ENCODE measurements at regions not wholly inside any gene's neighbourhood (a gene's known extent, or its start where the extent isn't known, plus 50 kb on each side); places are given as distances from the start of the nearest gene placed in this dataset.

DNA sequence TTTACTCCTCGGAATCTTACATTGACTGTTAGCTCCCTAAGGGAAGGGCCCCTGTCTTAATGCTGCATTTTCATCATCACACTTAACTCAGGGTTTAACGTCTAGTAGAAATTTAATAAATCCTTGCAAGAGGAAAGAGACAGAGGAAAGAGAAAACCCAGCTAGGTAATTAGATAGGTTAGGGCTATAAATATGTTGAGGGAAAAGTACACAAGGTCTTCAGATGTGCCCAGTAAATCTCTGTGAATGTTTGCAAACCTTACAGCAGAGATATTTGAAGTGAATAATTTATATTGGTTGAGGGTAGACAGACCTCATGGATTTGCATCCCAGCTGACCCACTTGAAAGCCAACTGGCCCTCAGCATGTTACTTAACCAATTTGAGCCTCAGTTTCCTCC lies 315.5 kb upstream of the NPVF start:
- Mint-ChIP-seq H3K36me3 (ENCODE audit: low read depth) (no peaks in the 10 kb centered on the region), H3K4me1 (ENCODE audit: low read depth) (peaks cover 6% of the 10 kb centered on the region), H3K27me3 (ENCODE audit: low read depth) (no peaks in the 10 kb centered on the region), H3K27ac (no peak overlapping the region), H3K9me3 (no peaks in the 10 kb centered on the region), H3K4me3 (no peak overlapping the region)
- CTCF ChIA-PET, result interaction anchor here (1.0 kb wide), 1 partner anchor 288 kb away, joined by 3 read pairs; no protein-coding TSS in a partner anchor
- no peak for DNase-seq
- intact Hi-C loops (cut with micrococcal nuclease), result no loop called here

DNA sequence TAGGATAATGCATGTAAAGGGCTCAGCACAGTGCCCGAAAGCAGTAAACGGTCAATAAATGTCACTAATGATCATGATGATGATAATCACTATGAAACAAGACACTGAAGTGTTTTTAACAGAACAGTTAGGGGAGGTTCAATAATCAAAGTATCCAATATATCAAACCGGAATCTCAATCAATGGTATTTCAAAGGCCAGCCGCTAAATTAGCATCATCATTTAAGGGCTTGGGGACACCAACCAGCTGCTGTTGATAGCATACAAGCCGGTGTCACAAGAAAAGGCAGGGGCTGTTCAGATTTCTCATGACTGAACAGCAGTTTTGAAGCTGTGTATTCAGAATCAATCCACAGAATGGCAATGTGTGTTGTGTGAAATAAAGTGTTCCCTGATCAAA lies 316.0 kb upstream of the NPVF start:
- H3K9me3 Mint-ChIP-seq, result no peaks in the 10 kb centered on the region
- no peak overlapping the region for H3K4me3 Mint-ChIP-seq
- peaks cover 3% of the 10 kb centered on the region for H3K4me1 Mint-ChIP-seq (ENCODE audit: low read depth)
- no peaks in the 10 kb centered on the region for H3K36me3 Mint-ChIP-seq (ENCODE audit: low read depth)
- CTCF ChIA-PET, result interaction anchor here (1.0 kb wide), 1 partner anchor 289 kb away, joined by 3 read pairs; no protein-coding TSS in a partner anchor
- DNase-seq, result no peak
- no peak overlapping the region for H3K27ac Mint-ChIP-seq
- H3K27me3 Mint-ChIP-seq (ENCODE audit: low read depth), result no peaks in the 10 kb centered on the region
- intact Hi-C loops (cut with micrococcal nuclease), result no loop called here

DNA sequence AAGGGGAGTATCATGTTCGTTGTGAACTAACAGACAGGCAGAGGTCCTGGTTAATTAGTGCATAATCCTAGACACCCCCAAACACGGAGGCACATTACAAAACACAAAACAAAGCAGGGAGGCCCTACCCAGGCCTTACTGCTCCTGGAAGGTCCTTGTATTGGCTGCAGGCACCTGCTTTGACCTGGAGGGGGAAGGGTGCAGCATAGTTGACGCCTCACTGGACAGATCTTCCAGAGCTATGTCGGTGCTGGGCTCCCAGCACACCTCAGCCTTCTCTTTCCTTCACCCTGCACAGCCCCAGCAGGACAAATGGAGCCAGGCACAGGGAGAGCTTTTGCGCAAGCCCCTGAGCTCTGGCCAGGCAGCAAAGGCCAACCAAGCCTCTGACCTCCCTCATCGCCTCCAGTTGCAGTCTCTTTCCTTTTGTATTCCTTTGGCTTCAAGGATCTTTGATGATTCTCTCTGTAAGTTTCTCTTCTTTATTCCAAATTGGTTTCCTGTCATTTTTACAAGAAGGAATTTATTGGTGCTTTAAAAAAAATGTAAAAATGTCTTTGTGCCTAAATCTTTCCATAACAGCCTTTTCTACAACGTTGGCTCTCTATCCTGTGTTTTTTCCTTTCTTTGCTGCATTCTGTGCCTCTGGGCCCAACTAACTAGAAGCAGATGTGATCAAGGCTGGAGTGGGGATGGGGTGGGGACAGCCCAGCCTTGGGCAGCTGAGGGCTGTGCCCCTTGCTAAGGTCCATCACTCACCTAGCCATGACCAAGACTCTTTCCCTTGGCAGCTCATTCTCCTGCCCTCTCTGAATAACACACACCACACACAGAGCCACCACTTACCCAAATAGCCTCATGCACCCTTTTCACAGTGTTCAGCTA lies 317.1 kb upstream of the NPVF start:
- Mint-ChIP-seq H3K4me1 (ENCODE audit: low read depth) (peaks cover 3% of the 10 kb centered on the region), H3K36me3 (ENCODE audit: low read depth) (no peaks in the 10 kb centered on the region), H3K4me3 (no peak overlapping the region), H3K27ac (no peak overlapping the region), H3K9me3 (no peaks in the 10 kb centered on the region), H3K27me3 (ENCODE audit: low read depth) (no peaks in the 10 kb centered on the region)
- no peak for DNase-seq
- CTCF ChIA-PET, result interaction anchor here (1.5 kb wide), 1 partner anchor 20 kb away, joined by 3 read pairs; no protein-coding TSS in a partner anchor
- intact Hi-C loops (cut with micrococcal nuclease), result no loop called here

DNA sequence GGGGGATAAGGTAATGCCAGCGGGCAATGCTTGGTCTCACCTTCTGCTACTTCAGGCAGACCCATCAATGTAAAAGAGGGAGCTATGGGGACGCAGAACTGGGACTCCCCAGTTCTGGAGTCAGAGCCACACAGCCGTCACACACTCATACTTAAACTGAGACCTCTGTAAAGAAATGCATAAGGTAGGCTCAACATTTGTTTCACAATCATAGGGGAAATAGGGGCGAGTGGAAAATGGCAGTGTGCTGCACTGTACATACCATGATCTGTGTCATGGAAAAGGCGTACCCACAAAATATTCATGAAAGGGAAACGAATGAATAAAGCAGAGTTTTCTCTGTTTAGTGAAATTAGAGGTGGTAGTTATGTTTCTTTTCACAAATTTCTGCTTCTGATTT lies 318.0 kb upstream of the NPVF start:
- peaks cover 3% of the 10 kb centered on the region for H3K4me1 Mint-ChIP-seq (ENCODE audit: low read depth)
- no peaks in the 10 kb centered on the region for H3K36me3 Mint-ChIP-seq (ENCODE audit: low read depth)
- CTCF ChIA-PET, result interaction anchor here (1.5 kb wide), 1 partner anchor 19 kb away, joined by 3 read pairs; no protein-coding TSS in a partner anchor
- H3K4me3 Mint-ChIP-seq, result no peak overlapping the region
- intact Hi-C loops (cut with micrococcal nuclease), result no loop called here
- H3K27me3 Mint-ChIP-seq (ENCODE audit: low read depth), result peaks cover 3% of the 10 kb centered on the region
- no peaks in the 10 kb centered on the region for H3K9me3 Mint-ChIP-seq
- DNase-seq, result no peak
- no peak overlapping the region for H3K27ac Mint-ChIP-seq

DNA sequence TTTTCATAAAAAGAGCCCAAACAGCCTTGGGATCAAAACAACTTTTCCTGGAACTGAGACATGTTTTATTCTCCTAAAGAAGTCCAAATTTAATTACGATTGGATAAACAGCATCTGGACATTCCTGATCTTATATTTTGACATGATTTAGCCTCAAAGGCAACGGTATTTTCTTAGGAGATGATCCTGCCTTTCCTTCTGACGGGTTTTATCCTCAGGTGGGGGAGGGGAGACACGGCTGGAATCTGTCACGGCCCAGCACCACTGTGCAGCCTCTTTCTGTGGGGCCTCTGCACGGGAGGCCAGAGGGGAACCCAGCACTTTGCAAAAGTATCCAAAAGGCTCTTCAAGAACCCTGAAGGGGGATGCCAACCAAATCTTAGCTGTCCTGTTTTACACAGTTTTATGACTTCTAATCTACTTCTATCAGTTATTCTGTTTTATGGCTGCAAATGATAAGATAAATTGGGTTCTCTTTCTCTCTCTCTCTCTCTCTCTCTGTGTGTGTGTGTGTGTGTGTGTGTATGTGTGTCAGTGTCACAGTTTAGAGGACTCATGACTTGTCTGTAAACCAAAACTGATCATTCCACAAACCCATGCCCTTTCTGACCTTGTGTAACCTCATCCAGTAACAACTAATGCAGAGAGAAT lies 321.1 kb upstream of the NPVF start:
- CTCF ChIA-PET, result no interaction called here
- H3K4me3 Mint-ChIP-seq, result no peak overlapping the region
- H3K27ac Mint-ChIP-seq, result no peak overlapping the region
- DNase-seq, result no peak
- H3K36me3 Mint-ChIP-seq (ENCODE audit: low read depth), result no peaks in the 10 kb centered on the region
- intact Hi-C loops (cut with micrococcal nuclease), result no loop called here
- H3K27me3 Mint-ChIP-seq (ENCODE audit: low read depth), result peaks cover 5% of the 10 kb centered on the region
- no peaks in the 10 kb centered on the region for H3K9me3 Mint-ChIP-seq
- peaks cover 3% of the 10 kb centered on the region for H3K4me1 Mint-ChIP-seq (ENCODE audit: low read depth)

DNA sequence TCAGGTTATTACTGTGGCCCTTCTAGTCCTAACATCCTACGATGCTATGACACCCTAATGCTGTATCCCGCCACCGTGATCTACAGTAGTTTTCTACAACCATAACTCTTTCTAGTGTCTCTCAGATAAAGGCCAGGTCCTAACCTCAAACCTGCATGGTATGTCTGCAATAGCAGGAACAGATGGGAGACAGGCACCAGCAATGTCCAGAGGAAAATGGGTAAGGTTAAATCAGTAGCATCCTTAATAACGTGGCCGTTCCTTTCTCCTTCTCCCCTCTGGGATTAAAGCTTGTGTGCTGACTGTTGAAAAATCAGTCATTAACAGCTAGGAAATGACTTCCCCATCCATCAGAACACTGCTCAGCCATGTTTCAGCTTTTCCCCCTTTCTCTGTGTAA lies 321.9 kb upstream of the NPVF start:
- Mint-ChIP-seq H3K4me1 (ENCODE audit: low read depth) (peaks cover 3% of the 10 kb centered on the region), H3K9me3 (no peaks in the 10 kb centered on the region), H3K27ac (no peak overlapping the region), H3K4me3 (no peak overlapping the region), H3K27me3 (ENCODE audit: low read depth) (peaks cover 5% of the 10 kb centered on the region), H3K36me3 (ENCODE audit: low read depth) (no peaks in the 10 kb centered on the region)
- CTCF ChIA-PET, result no interaction called here
- DNase-seq, result no peak
- intact Hi-C loops (cut with micrococcal nuclease), result no loop called here

DNA sequence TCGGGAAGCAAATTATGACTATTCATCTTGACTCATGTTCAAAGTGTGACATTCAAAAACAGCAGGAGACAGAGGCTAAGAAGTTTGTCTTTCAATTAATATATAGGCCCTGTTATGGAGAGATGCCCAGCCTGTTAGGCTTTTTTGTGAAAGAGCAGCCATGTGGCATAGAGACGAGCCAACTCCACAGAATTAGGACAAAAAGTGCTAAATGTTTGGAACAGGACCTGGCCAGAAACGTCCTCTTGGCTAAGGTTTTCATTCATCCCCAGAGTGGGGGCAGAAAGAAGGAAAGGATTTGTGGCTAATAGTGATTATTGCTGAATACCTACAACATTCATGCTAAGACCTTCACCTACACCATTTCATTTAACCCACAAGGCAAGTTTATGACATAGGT lies 324.7 kb upstream of the NPVF start:
- CTCF ChIA-PET, result no interaction called here
- H3K9me3 Mint-ChIP-seq, result no peaks in the 10 kb centered on the region

DNA sequence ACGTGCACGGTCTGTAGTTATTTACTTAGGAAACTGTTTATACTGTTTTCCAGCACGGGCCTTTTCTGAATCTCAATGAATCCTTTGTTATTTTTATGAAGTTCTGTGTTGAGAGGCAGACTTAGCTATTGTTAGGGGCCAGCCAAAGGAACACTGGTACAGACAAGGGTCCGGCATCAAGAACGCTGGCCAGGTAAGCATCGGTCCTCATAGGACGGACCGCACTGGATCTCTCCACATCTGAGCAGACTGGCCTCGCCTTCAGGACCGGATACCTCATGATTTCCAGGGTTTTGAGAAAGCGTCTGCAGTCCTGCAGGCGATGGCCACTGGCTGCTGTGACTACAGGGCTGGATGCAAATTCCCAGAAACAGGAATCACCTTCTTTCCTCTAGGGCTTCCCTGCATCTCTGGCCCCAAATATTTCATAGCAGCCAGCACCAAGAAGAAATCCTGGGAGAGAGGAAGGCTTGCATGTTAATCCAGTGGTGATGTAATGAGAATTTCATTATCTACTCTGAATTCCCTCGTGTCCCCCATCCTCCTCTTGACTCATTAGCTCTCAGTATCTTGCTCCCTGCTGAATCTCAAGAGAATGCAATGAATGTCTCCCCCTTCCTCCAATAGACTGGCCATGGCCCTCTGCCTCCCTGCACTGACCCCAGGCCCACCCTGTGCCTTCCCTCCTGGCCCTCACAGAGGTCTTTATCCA lies 325.4 kb upstream of the NPVF start:
- no peaks in the 10 kb centered on the region for H3K9me3 Mint-ChIP-seq
- H3K4me3 Mint-ChIP-seq, result no peak overlapping the region
- intact Hi-C loops (cut with micrococcal nuclease), result no loop called here
- DNase-seq, result no peak
- peaks cover 11% of the 10 kb centered on the region for H3K4me1 Mint-ChIP-seq (ENCODE audit: low read depth)
- CTCF ChIA-PET, result no interaction called here
- H3K27me3 Mint-ChIP-seq (ENCODE audit: low read depth), result peaks cover 5% of the 10 kb centered on the region
- no peaks in the 10 kb centered on the region for H3K36me3 Mint-ChIP-seq (ENCODE audit: low read depth)
- no peak overlapping the region for H3K27ac Mint-ChIP-seq

More for the DNA sequence above, 324.7 kb upstream of the NPVF start:
- Mint-ChIP-seq H3K27me3 (ENCODE audit: low read depth) (peaks cover 5% of the 10 kb centered on the region), H3K4me3 (no peak overlapping the region), H3K4me1 (ENCODE audit: low read depth) (peaks cover 11% of the 10 kb centered on the region), H3K27ac (no peak overlapping the region), H3K36me3 (ENCODE audit: low read depth) (no peaks in the 10 kb centered on the region)
- DNase-seq, result no peak
- intact Hi-C loops (cut with micrococcal nuclease), result no loop called here

DNA sequence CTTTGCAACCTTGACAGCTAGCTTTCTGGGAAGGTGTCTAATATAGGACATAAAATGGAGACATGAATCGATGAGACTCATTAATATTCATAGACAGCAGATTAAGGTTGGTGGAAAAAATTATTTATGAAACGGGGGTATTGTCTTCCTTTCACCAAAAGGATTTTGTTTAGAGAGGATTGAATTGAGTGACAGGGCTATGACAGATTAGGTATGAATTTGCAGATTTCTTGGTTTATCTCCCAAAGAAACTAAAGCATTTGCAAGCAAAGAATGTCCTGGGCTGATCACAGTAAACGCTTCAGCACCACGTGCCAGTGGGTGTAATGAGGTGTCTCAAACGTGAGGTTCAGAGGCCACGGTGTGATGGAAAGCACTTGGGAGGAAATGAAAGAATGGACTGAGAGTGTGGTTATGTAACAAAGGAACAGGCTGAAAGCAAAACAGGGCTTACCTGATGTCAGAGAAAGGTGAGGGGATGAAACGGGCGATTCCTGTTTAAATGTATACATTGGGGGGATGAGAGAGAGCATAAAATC lies 329.2 kb upstream of the NPVF start:
- Mint-ChIP-seq H3K4me1 (ENCODE audit: low read depth) (peaks cover 11% of the 10 kb centered on the region), H3K27me3 (ENCODE audit: low read depth) (no peaks in the 10 kb centered on the region), H3K4me3 (no peak overlapping the region), H3K36me3 (ENCODE audit: low read depth) (no peaks in the 10 kb centered on the region), H3K9me3 (no peaks in the 10 kb centered on the region), H3K27ac (no peak overlapping the region)
- peak; percentile 41 for DNase-seq
- CTCF ChIA-PET, result no interaction called here
- intact Hi-C loops (cut with micrococcal nuclease), result no loop called here

DNA sequence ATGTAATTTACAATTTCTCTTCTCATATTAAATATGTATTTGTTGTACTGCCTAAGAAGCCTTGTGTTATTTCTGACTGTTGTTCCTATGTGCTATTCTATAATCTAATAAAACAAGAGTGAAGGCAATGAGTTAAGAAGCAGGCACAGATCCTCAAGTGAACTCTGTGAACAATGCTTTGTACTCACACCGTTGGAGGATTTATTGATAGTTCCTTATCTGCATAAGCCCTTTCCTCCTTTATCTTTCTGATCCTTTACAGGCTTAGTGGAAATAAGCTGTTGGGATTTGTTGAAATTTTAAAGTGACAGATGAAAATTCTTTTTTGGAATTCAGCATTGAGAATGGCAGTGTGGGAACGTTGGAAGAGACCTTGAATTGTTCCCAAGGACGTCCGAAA lies 329.6 kb upstream of the NPVF start:
- no peaks in the 10 kb centered on the region for H3K36me3 Mint-ChIP-seq (ENCODE audit: low read depth)
- H3K4me3 Mint-ChIP-seq, result no peak overlapping the region
- no peaks in the 10 kb centered on the region for H3K27me3 Mint-ChIP-seq (ENCODE audit: low read depth)
- intact Hi-C loops (cut with micrococcal nuclease), result no loop called here
- no peak overlapping the region for H3K27ac Mint-ChIP-seq
- H3K9me3 Mint-ChIP-seq, result no peaks in the 10 kb centered on the region
- H3K4me1 Mint-ChIP-seq (ENCODE audit: low read depth), result peaks cover 11% of the 10 kb centered on the region
- DNase-seq, result no peak
- CTCF ChIA-PET, result no interaction called here

DNA sequence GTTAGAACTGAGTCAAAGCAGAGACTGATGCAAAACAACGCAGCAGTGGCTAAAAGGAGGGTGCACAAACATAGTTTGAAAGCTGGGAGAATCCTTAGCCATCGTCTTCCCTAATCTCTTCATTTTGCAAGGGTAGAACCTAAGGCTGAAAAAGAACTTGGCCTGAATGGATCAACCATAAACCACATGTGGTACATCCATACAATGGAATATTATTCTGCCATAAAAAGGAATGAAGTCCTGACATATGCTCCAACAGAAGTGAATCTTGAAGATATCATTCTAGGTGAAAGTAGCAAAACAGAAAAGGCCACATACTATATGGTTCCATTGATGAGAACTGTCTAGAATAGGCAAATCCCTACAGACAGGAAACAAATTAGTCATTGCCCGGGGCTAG lies 330.3 kb upstream of the NPVF start:
- H3K4me1 Mint-ChIP-seq (ENCODE audit: low read depth), result peaks cover 11% of the 10 kb centered on the region
- DNase-seq, result no peak
- CTCF ChIA-PET, result no interaction called here
- H3K27me3 Mint-ChIP-seq (ENCODE audit: low read depth), result no peaks in the 10 kb centered on the region
- no peaks in the 10 kb centered on the region for H3K9me3 Mint-ChIP-seq
- no peaks in the 10 kb centered on the region for H3K36me3 Mint-ChIP-seq (ENCODE audit: low read depth)
- intact Hi-C loops (cut with micrococcal nuclease), result no loop called here
- H3K4me3 Mint-ChIP-seq, result no peak overlapping the region
- H3K27ac Mint-ChIP-seq, result no peak overlapping the region

DNA sequence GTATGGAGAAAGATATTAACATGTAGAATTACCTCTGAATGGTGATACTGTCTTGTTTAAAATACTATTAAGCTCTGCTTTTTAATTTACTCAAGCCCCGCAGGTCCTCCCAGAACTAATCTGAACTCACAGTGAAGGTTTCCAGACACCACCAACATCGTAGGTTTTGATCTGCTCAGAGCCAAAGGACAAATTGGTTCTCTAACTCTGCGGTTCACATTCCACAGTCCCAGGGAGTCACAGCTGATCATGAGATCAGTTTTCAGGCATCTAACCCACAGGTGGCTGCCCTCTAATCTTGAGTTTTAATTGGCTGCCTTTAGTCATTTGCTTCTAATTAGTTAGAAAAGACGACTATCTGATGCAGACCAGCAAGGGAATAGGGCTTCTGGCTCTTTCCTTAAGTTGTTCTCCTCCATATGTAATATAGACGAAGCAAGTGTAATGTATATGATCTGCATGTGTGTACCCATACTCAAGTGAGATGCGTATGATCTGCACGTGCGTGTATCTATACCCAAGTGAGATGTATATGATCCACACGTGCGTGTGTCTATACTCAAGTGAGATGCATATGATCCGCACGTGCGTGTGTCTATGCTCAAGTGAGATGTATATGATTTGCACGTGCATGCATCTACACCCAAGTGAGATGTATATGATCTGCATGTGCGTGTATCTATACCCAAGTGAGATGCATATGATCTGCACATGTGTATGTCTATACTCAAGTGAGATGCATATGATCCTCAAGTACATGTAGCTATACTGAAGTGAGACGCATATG lies 331.5 kb upstream of the NPVF start:
- Mint-ChIP-seq H3K27ac (no peak overlapping the region), H3K36me3 (ENCODE audit: low read depth) (no peaks in the 10 kb centered on the region), H3K4me1 (ENCODE audit: low read depth) (peaks cover 11% of the 10 kb centered on the region), H3K9me3 (no peaks in the 10 kb centered on the region), H3K27me3 (ENCODE audit: low read depth) (no peaks in the 10 kb centered on the region), H3K4me3 (no peak overlapping the region)
- CTCF ChIA-PET, result interaction anchor here (0.8 to 3.3 kb wide), 4 partner anchors 15 to 300 kb away, joined by 3 to 20 read pairs (median 10); no protein-coding TSS in a partner anchor
- DNase-seq, result no peak
- intact Hi-C loops (cut with micrococcal nuclease), result no loop called here

All from activated naive CD4-positive, alpha-beta T cell treated with anti-CD3 and anti-CD28 coated beads for 36 hours (primary cell).